Mucosa of descending colon (tissue), 3 donors: ENCODE measurements at regions not wholly inside any gene's neighbourhood (a gene's known extent, or its start where the extent isn't known, plus 50 kb on each side); places are given as distances from the start of the nearest gene placed in this dataset.

Experiments used
- ATAC-seq: fragments of 200-7000 bp; cut with Tn5 transposase; one replicate; pipeline ENCODE4 v1.9.1; 2020; ENCODE audit warnings: mild to moderate bottlenecking, moderate library complexity
- DNase-seq, 3 donors: peaks; one replicate each; pipeline ENCODE4 v3.0.0-alpha.2; 2020
- H3K36me3 ChIP-seq: fragments of 200-600 bp; one replicate; pipeline ENCODE4 v1.8.0; 2021; ENCODE audit warnings: low read depth, mild to moderate bottlenecking
- H3K4me1 ChIP-seq: fragments of 200-600 bp; one replicate; pipeline ENCODE4 v1.8.0; 2021; ENCODE audit warnings: low read depth, mild to moderate bottlenecking
- H3K4me3 ChIP-seq: fragments of 200-600 bp; one replicate; pipeline ENCODE4 v1.8.0; 2021; ENCODE audit warnings: mild to moderate bottlenecking
- H3K9me3 ChIP-seq: fragments of 200-600 bp; one replicate; pipeline ENCODE4 v1.8.0; 2021; ENCODE audit warnings: mild to moderate bottlenecking
- CTCF ChIP-seq: fragments of 200-600 bp; IDR thresholded peaks from one replicate; pipeline ENCODE4 v1.8.0; 2022; ENCODE audit warnings: antibody characterized with exemption, mild to moderate bottlenecking
- intact Hi-C, 2 donors: fragments of 100-400 bp; cut with DNase I in 1 of 2; cut with micrococcal nuclease in 1 of 2; formaldehyde crosslinking; loops; one replicate each; pipeline versions ENCODE4 v1.11.0 to v1.11.1; 2022; cut with DNase I, micrococcal nuclease
- donor health status: DM: no; HTN: no; CAD: no; lungs with moderate emphysema.
- donor health status: DM: no; HTN: no; CAD: no.
- donor health status: DM: no; HTN: yes; CAD: no.

- intact Hi-C loops, result no loop called here
- no peak for TF ChIP-seq CTCF
- ATAC-seq (peak; percentile 75), DNase-seq (no peak)
- Histone ChIP-seq H3K4me3 (no peak overlapping the region), H3K4me1 (peaks cover 31% of the 10 kb centered on the region), H3K36me3 (no peaks in the 10 kb centered on the region), H3K9me3 (no peaks in the 10 kb centered on the region)
Observed at GRCh38 chr4:30901461-30902451, 181.6 kb downstream of the PCDH7 start.

GRCh38 chr4:30903502-30904214 is 183.5 kb downstream of the PCDH7 start:
- ATAC-seq (peak; percentile 23), DNase-seq (no peak)
- intact Hi-C loops, result no loop called here
- no peak overlapping the region for H3K4me3 ChIP-seq
- H3K9me3 ChIP-seq, result no peaks in the 10 kb centered on the region
- no peak for TF ChIP-seq CTCF
- H3K36me3 ChIP-seq, result no peaks in the 10 kb centered on the region
- peaks cover 31% of the 10 kb centered on the region for H3K4me1 ChIP-seq

GRCh38 chr4:30904215-30904555 is 184.0 kb downstream of the PCDH7 start:
- no peaks in the 10 kb centered on the region for H3K36me3 ChIP-seq
- H3K9me3 ChIP-seq, result no peaks in the 10 kb centered on the region
- no peak overlapping the region for H3K4me3 ChIP-seq
- peaks cover 31% of the 10 kb centered on the region for H3K4me1 ChIP-seq
- no peak for TF ChIP-seq CTCF
- intact Hi-C loops, result no loop called here
- ATAC-seq (no peak), DNase-seq (peak in 2 of 3 donors; percentile 32 to 46)

GRCh38 chr4:30904588-30904987 is 184.4 kb downstream of the PCDH7 start:
- no peak for TF ChIP-seq CTCF
- intact Hi-C loops, result no loop called here
- no peaks in the 10 kb centered on the region for H3K36me3 ChIP-seq
- H3K4me3 ChIP-seq, result no peak overlapping the region
- H3K4me1 ChIP-seq, result peaks cover 31% of the 10 kb centered on the region
- no peaks in the 10 kb centered on the region for H3K9me3 ChIP-seq
- ATAC-seq (peak; percentile 95), DNase-seq (peak in 1 of 3 donors; percentile 32)

GRCh38 chr4:30912098-30912714 is 192.0 kb downstream of the PCDH7 start:
- TF ChIP-seq CTCF, result no peak
- DNase-seq (no peak), ATAC-seq (no peak)
- H3K4me1 ChIP-seq, result no peaks in the 10 kb centered on the region
- intact Hi-C loops, result no loop called here
- H3K36me3 ChIP-seq, result no peaks in the 10 kb centered on the region
- H3K4me3 ChIP-seq, result no peak overlapping the region
- no peaks in the 10 kb centered on the region for H3K9me3 ChIP-seq
